GM18511 (cell line): ENCODE measurements at regions not wholly inside any gene's neighbourhood (a gene's known extent, or its start where the extent isn't known, plus 50 kb on each side); places are given as distances from the start of the nearest gene placed in this dataset.
"Not testable (repeated sequence)": the region's sequence is repeated elsewhere in the genome, so short reads cannot be mapped to it uniquely, and the experiment has no call there.

ENCODE experiments used
- ATAC-seq: cut with Tn5 transposase; IDR thresholded peaks from one replicate; pipeline ENCODE4 v1.9.1; 2021; ENCODE audit warnings: mild to moderate bottlenecking, moderate library complexity; ENCODE audit not compliant: unreplicated experiment

GRCh38 chr15:20473465-20473864 is 68.1 kb downstream of the GOLGA6L6 start:
- ATAC-seq: peak; percentile 60

DNA sequence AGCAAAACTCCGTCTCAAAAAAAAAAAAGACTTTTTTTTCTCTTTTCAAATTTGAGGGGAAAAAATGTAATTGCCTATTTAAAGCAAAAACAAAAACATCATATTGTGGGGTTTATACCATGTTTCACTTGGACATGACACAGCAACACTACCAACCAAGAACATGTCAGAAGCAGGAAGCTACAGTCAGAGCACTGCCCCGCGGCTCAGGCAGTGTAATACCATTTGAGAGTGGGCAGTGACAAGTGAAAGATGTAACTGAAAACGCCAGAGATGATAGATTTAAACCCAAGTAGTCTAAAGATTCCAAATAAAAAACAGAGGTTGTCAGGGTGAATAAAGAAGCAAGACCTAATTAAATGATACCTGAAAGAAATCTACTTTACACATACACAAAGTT is 68.6 kb downstream of the GOLGA6L6 start:
- peak; percentile 92 for ATAC-seq

GRCh38 chr15:20470810-20471209 is 70.8 kb downstream of the GOLGA6L6 start:
- not testable (repeated sequence) for ATAC-seq

DNA sequence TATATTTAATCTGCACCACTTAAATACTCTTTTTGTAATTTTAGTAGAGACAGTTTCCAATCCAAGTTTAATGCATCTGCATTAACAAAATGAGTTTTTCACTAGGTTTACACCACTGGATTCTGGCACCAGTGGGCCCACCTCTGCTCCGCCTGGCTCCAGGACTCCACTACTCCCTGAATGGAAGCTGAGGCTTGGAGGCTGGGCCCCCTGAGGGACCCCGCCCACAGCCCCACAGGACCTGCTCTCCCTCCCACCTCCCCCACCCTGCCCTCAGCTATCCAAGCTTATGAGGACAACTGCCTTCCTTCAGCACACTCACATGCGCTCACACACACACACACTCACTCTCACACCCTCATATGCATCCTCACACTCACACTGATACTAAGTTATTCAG is 100.5 kb downstream of the GOLGA6L6 start:
- not testable (repeated sequence) for ATAC-seq

DNA sequence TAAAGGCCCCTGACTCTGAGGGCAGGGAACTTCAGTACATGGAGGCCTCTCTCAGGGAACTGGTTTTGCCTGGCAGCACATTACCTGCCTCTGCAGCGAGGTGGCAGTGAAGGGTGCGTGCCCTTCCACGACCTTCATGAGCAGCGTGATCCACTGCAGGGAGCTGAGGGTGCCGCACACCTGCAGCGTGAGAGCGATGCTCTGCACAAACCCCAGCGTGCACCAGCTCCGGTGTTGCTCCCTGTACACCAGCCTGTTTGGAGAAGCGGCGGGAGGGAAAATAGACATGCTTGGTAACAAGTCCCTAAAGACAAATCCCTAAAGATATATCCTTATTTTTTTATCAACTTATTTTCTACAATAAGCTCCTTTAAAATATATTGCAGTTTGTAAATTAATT is 101.2 kb downstream of the GOLGA6L6 start:
- ATAC-seq: not testable (repeated sequence)

- ATAC-seq: not testable (repeated sequence)
Measured at GRCh38 chr15:20439111-20439510, 102.5 kb downstream of the GOLGA6L6 start.

GRCh38 chr15:20438255-20438654 is 103.3 kb downstream of the GOLGA6L6 start:
- ATAC-seq: not testable (repeated sequence)

DNA sequence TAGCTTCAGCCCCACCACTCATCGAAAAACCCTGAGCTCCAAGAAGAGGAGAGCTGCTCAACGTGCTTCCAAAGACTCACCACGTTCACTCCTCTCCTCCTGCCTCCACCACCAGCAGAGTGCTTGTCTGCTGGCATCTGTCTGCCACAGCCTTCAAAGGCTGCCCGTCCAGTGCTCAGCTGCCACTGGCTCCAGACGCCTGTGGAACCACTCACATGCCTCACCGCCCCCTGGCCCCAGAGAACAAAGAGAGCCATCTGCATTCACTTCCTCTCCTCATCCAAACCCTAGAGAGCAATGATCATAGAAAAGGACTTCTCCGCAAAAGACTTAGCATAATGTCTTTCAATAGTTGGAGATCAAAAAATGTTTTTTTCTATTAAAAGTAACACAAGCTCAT is 108.1 kb downstream of the GOLGA6L6 start:
- not testable (repeated sequence) for ATAC-seq

GRCh38 chr15:20430495-20430894 is 111.1 kb downstream of the GOLGA6L6 start:
- ATAC-seq: not testable (repeated sequence)

GRCh38 chr15:20420710-20421109 is 120.9 kb downstream of the GOLGA6L6 start:
- ATAC-seq: not testable (repeated sequence)

- ATAC-seq: not testable (repeated sequence)
Measured at GRCh38 chr15:20416618-20417017, 125.0 kb downstream of the GOLGA6L6 start.

- ATAC-seq: not testable (repeated sequence)
Measured at GRCh38 chr15:20409667-20410198, 131.9 kb downstream of the GOLGA6L6 start.

DNA sequence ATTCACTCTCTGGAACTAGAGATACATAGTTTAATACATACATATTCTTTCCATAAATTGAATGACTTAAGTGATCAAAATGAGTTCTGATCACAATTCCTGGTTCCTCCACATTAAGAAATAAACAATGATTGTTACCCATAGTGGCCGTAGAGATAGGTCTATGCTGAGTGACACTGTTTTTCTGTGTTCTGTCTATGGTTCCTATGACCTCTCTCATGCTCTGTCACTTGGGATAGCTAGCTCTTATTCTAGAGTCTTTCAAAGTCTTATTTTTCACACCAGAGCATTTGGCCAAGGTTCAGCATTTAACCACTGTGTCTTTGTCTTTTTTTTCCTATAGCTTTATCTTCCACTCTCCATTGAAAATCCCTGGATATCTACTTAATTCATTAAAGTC is 132.4 kb downstream of the GOLGA6L6 start:
- ATAC-seq: no peak

- ATAC-seq: no peak
Measured at GRCh38 chr15:20407553-20407952, 134.0 kb downstream of the GOLGA6L6 start.

GRCh38 chr15:20404571-20404970 is 137.0 kb downstream of the GOLGA6L6 start:
- not testable (repeated sequence) for ATAC-seq

DNA sequence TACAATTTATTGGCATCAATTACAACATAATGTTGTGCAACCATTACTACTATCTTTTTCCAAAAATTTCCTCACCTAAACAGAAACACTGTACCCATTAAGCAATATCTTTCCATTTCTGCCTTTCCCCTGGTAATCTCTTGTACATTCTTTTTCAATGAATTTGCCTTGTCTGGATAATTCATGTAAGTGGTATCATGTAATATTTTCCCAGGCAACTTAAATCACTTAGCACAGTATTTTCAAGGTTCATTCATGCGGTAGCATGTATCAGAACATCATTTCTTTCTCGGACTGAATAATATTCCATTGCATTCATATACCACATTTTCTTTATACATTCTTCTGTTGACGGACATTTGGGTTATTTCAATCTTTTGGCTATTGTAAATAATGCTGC is 139.0 kb downstream of the GOLGA6L6 start:
- ATAC-seq: not testable (repeated sequence)

- not testable (repeated sequence) for ATAC-seq
Measured at GRCh38 chr15:20401058-20401457, 140.5 kb downstream of the GOLGA6L6 start.

DNA sequence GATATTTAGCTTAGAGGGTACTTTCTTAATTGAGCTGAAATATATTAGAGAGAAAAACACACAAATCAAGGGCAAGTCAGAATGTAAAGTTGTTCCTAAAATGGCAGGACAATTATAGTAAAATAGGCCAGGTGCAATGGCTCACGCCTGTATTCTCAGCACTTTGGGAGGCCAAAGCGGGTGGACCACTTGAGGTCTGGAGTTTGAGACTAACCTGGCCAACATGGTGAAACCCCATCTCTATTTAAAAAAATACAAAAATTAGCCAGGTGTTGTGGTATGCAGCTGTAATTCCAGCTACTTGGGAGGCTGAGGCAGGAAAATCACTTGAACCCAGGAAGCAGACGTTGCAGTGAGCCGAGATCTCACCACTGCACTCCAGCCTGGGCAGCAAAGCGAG is 142.9 kb downstream of the GOLGA6L6 start:
- ATAC-seq: not testable (repeated sequence)

GRCh38 chr15:20388161-20388560 is 153.4 kb downstream of the GOLGA6L6 start:
- ATAC-seq: not testable (repeated sequence)

DNA sequence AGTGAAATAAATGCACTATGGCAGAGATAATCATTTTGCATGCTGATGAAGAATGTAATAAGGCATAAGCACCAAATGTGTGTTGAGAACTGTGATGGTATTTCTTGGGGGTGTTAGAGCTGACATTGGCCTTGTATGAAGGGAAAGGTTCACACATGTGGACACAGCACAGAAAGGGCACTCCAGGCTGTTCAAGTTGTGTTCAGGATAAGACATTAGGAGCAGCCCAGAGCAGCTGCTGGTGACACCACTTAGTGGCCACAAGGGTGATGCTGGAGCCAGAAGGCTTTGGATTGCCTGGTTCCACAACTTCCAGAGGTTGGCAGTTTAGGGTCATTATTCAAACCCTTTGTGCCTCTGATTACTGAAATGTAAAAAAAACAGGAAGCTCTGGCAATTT is 155.4 kb downstream of the GOLGA6L6 start:
- no peak for ATAC-seq

DNA sequence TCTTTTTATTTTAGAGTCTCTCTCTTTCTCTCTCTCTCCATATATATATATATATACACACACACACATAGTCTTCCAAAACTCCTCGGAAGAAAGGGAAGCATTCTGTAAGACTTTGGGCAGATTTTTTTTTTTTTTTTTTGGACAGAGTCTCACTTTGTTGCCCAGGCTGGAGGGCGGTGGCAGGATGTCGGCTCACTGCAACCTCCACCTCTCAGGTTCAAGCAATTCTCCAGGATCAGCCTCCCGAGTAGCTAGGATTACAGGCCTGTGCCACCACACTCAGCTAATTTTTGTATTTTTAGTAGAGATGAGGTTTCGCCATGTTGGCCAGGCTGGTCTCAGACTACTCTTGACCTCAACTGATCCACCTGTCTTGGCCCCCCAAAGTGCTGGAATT is 161.4 kb downstream of the GOLGA6L6 start:
- not testable (repeated sequence) for ATAC-seq

DNA sequence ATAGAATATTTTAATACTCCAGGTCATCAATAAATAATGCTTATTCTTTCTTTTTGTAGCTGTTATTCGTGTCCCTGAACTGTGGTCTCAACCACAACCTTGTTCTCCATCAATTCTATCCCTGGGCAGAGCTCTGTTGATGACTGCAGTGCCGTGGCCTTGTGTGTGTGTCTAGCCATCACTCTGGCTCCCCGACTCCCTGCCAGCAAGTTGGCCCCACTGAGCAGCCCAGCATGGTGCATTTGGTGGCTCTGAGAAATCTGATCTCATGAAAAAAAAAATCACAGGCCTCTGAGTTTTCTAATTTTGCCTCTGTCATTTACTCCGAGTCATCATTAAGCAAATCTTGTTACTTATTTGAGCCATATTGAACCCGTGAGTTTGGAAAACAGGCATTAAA is 164.7 kb downstream of the GOLGA6L6 start:
- ATAC-seq: no peak

GRCh38 chr15:20372416-20372815 is 169.2 kb downstream of the GOLGA6L6 start:
- not testable (repeated sequence) for ATAC-seq
